ENCODE measurements at regions not wholly inside any gene's neighbourhood (a gene's known extent, or its start where the extent isn't known, plus 50 kb on each side); places are given as distances from the start of the nearest gene placed in this dataset.

DNA sequence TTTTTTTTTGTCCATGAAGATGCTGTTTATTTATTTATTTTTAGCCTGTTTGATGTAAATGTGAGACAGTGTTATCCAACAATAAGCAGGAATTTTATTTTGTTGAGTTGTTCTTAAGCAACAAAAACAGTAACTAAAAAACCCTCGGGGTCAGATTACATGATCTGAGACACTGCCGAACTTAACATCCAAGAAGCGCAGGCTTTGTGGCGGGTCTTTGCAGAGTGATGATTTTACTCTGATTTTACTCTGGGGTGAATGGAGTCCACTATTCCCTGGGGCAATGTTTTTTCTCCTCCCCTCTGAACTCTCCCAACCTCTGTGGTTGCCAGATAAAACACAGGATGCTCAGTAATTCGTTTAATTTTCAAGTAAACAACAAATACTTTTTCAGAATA is 450.1 kb upstream of the B3GAT1 start:
- no peak for TF ChIP-seq POLR2A (IDR thresholded peaks at IDR 0.05)
- TF ChIP-seq, protein P1, sequence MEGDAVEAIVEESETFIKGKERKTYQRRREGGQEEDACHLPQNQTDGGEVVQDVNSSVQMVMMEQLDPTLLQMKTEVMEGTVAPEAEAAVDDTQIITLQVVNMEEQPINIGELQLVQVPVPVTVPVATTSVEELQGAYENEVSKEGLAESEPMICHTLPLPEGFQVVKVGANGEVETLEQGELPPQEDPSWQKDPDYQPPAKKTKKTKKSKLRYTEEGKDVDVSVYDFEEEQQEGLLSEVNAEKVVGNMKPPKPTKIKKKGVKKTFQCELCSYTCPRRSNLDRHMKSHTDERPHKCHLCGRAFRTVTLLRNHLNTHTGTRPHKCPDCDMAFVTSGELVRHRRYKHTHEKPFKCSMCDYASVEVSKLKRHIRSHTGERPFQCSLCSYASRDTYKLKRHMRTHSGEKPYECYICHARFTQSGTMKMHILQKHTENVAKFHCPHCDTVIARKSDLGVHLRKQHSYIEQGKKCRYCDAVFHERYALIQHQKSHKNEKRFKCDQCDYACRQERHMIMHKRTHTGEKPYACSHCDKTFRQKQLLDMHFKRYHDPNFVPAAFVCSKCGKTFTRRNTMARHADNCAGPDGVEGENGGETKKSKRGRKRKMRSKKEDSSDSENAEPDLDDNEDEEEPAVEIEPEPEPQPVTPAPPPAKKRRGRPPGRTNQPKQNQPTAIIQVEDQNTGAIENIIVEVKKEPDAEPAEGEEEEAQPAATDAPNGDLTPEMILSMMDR (IDR thresholded peaks at IDR 0.05) = no peak

All from uterus (tissue), 2 donors.